HepG2 (cell line): ENCODE measurements at regions not wholly inside any gene's neighbourhood (a gene's known extent, or its start where the extent isn't known, plus 50 kb on each side); places are given as distances from the start of the nearest gene placed in this dataset.

Experiments
- ATAC-seq: fragments of 200-7000 bp; cut with Tn5 transposase; 3 replicates; pipeline ENCODE4 v1.9.1; 2020; ENCODE audit warnings: mild to moderate bottlenecking, moderate library complexity
- BruUV-seq: library from RNA; stranded (reverse); fragments of 400-500 nt; replicated peaks from 2 replicates; lab custom pipeline; 2021; lab: Mats Ljungman, UMichigan
- CTCF ChIA-PET: fragments of 300-600 bp; formaldehyde crosslinking; extraction: SDS; loops from one replicate; lab custom pipeline; 2021; ENCODE audit warnings: low total read pairs, inconsistent platforms, low intra/inter-chr PET ratio; lab: Yijun Ruan, JAX
- POLR2A ChIA-PET: fragments of 350-600 bp; sonication (Branson Sonifier 250); formaldehyde crosslinking; loops from one replicate; lab custom pipeline; 2020; ENCODE audit warnings: antibody characterized with exemption, inconsistent platforms; lab: Yijun Ruan, JAX
- DNase-seq: peaks from one replicate; pipeline ENCODE4 v3.0.0-alpha.2; 2015; ENCODE audit warnings: low spot score
- FAIRE-seq: peaks from 3 replicates; lab custom pipeline; 2011; peaks lifted over from hg19 to GRCh38; lab: Jason Lieb, UNC
- H2AFZ ChIP-seq: one replicate; pipeline ENCODE4 v1.6.1; 2011; ENCODE audit warnings: low read length, inconsistent platforms
- H3K27ac ChIP-seq: fragments of 300-600 bp; 3 replicates; pipeline ENCODE4 v1.8.0; 2011; ENCODE audit warnings: mixed run types, mild to moderate bottlenecking, mixed read lengths, low read length, inconsistent platforms; ENCODE audit not compliant: insufficient read depth; ENCODE audit errors: extremely low read length
- H3K27me3 ChIP-seq, 2 experiments: fragments of 200-600 bp in 1 of 2; 2 replicates in 1 of 2; 3 replicates in 1 of 2; pipeline versions ENCODE4 v1.6.0 to v1.8.0; 2011; ENCODE audit warnings: low read length in 2 of 2, mild to moderate bottlenecking in 2 of 2, moderate library complexity in 2 of 2, inconsistent platforms in 1 of 2; ENCODE audit not compliant: insufficient read depth in 2 of 2, control insufficient read depth in 1 of 2
- H3K36me3 ChIP-seq, 2 experiments: fragments of 200-600 bp in 1 of 2; replicated peaks in 1 of 2; 2 replicates in 1 of 2; 3 replicates in 1 of 2; pipeline versions ENCODE4 v1.5.1 to v1.8.0; 2011; ENCODE audit warnings: low read length in 2 of 2, inconsistent platforms in 1 of 2; ENCODE audit not compliant: insufficient read depth in 2 of 2, control insufficient read depth in 1 of 2
- H3K4me1 ChIP-seq: 2 replicates; pipeline ENCODE4 v1.5.1; 2012; ENCODE audit warnings: low read length, inconsistent platforms; ENCODE audit not compliant: insufficient read depth
- H3K4me2 ChIP-seq: 2 replicates; pipeline ENCODE4 v1.6.0; 2011; ENCODE audit warnings: low read depth, low read length, inconsistent platforms
- H3K4me3 ChIP-seq, 3 experiments: fragments of 200-600 bp in 1 of 3; sonication (generic), shearing (Covaris generic) in 1 of 3; replicated peaks in 1 of 3; 2 replicates each; pipeline ENCODE4 v1.5.1; 2011 to 2016; ENCODE audit warnings: low read length in 3 of 3, inconsistent platforms in 2 of 3, low read depth in 2 of 3, mild to moderate bottlenecking in 2 of 3, control low read depth in 1 of 3, mixed read lengths in 1 of 3; ENCODE audit not compliant: insufficient read depth in 1 of 3
- H3K79me2 ChIP-seq: one replicate; pipeline ENCODE4 v1.6.1; 2011; ENCODE audit warnings: low read length, inconsistent platforms; ENCODE audit not compliant: insufficient read depth
- H3K9ac ChIP-seq: 2 replicates; pipeline ENCODE4 v1.6.0; 2011; ENCODE audit warnings: mild to moderate bottlenecking, low read depth, low read length, inconsistent platforms; ENCODE audit not compliant: insufficient read depth
- H3K9me3 ChIP-seq: 2 replicates; pipeline ENCODE4 v1.5.1; 2012; ENCODE audit warnings: mild to moderate bottlenecking, low read length
- H4K20me1 ChIP-seq: 2 replicates; pipeline ENCODE4 v1.6.0; 2011; ENCODE audit warnings: inconsistent platforms, mild to moderate bottlenecking, low read length, moderate library complexity; ENCODE audit not compliant: insufficient read depth
- DMTF1 ChIP-seq: sonication (generic); formaldehyde crosslinking; IDR thresholded peaks from 2 replicates; pipeline ENCODE4 v1.4.0; 2020; ENCODE audit warnings: mild to moderate bottlenecking, missing genetic modification reagents
- HNF1B ChIP-seq: sonication (generic); formaldehyde crosslinking; IDR thresholded peaks from 2 replicates; pipeline ENCODE4 v1.5.1; 2020; ENCODE audit warnings: mild to moderate bottlenecking, moderate library complexity, missing genetic modification reagents
- ZNF292 ChIP-seq: sonication (generic); formaldehyde crosslinking; IDR thresholded peaks from 2 replicates; pipeline ENCODE4 v1.8.1; 2022; ENCODE audit warnings: mild to moderate bottlenecking, low read depth, missing genetic modification reagents, borderline replicate concordance
- WGBS: methylation state at CpG from one replicate; pipeline ENCODE4 v1.1.6; 2017; ENCODE audit warnings: low lambda C conversion rate; 5-methylcytosine and 5-hydroxymethylcytosine counted together
- in situ Hi-C: cut with HindIII; loops from 2 replicates; pipeline ENCODE4 v1.10.0; 2017; ENCODE audit warnings: low pct_unique_long_range_greater_than_20kb; ENCODE audit not compliant: extremely low pct_ligation_motif_present
- intact Hi-C: fragments of 100-400 bp; cut with micrococcal nuclease; formaldehyde crosslinking; loops from one replicate; pipeline ENCODE4 v1.10.0; 2022; ENCODE audit not compliant: unreplicated experiment

GRCh38 chr11:71182791-71183677, 69.3 kb downstream of the SHANK2 start:
- peaks cover 7 to 43% of the 10 kb centered on the region in 2 experiments; a peak in 4 of 5 replicates for H3K36me3 ChIP-seq
- no peak overlapping the region for H3K4me2 ChIP-seq
- no peaks in the 10 kb centered on the region for H3K9me3 ChIP-seq
- ChIA-PET POLR2A (no interaction called here), CTCF (no interaction called here)
- no peak overlapping the region for H2AFZ ChIP-seq
- no peak overlapping the region for H3K9ac ChIP-seq
- H3K27me3 ChIP-seq: no peaks in the 10 kb centered on the region
- peaks cover 49% of the 10 kb centered on the region for H4K20me1 ChIP-seq
- 94% methylated on average over 13 of the region's 14 CpGs for WGBS
- intact Hi-C loops: no loop called here
- peaks cover 53% of the 10 kb centered on the region for H3K79me2 ChIP-seq
- no peak overlapping the region for H3K4me3 ChIP-seq
- FAIRE-seq (no peak), DNase-seq (no peak), ATAC-seq (no peak)
- peaks cover 33% of the 10 kb centered on the region for H3K4me1 ChIP-seq
- in situ Hi-C loops: no loop called here
- no TSS peak for BruUV-seq
- TF ChIP-seq ZNF292: no peak
- TF ChIP-seq DMTF1 (CRISPR knock-in tag): no peak
- TF ChIP-seq HNF1B (CRISPR knock-in tag): no peak
- H3K27ac ChIP-seq: no peak overlapping the region
